SK-N-SH (cell line): ENCODE measurements at regions not wholly inside any gene's neighbourhood (a gene's known extent, or its start where the extent isn't known, plus 50 kb on each side); places are given as distances from the start of the nearest gene placed in this dataset.

Experiments used
- CTCF ChIA-PET: fragments of 300-600, 350-600 bp; formaldehyde crosslinking; extraction: SDS; loops from one replicate; lab custom pipeline; 2021; lab: Yijun Ruan, JAX
- POLR2A ChIA-PET: fragments of 350-600 bp; sonication (Branson Sonifier 250); formaldehyde crosslinking; extraction: SDS; loops from one replicate; lab custom pipeline; 2020; ENCODE audit warnings: antibody characterized with exemption, inconsistent platforms; lab: Yijun Ruan, JAX
- DNase-seq: peaks from one replicate; pipeline ENCODE4 v3.0.0; 2012
- H2AFZ ChIP-seq: fragments of 200-600 bp; sonication (generic); 2 replicates; pipeline ENCODE4 v1.8.1; 2016; ENCODE audit warnings: antibody characterized with exemption, mild to moderate bottlenecking, low read depth
- H3F3A ChIP-seq: fragments of 200-600 bp; sonication (generic); replicated peaks from 2 replicates; pipeline ENCODE3; 2016; ENCODE audit warnings: antibody characterized with exemption, mild to moderate bottlenecking; ENCODE audit not compliant: insufficient read depth
- H3K27ac ChIP-seq, 2 experiments: fragments of 200-500 bp in 1 of 2; fragments of 200-600 bp in 1 of 2; sonication (Bioruptor generic) in 1 of 2; sonication (generic), shearing (Covaris generic) in 1 of 2; 2 replicates each; pipeline versions ENCODE4 v1.5.1 to v1.6.1; 2014 to 2016; ENCODE audit warnings: low read depth in 2 of 2, inconsistent platforms in 1 of 2, low read length in 1 of 2, mild to moderate bottlenecking in 1 of 2, mixed read lengths in 1 of 2
- H3K27me3 ChIP-seq: fragments of 200-600 bp; sonication (generic), shearing (Covaris generic); 2 replicates; pipeline ENCODE4 v1.6.1; 2016; ENCODE audit warnings: mixed run types; ENCODE audit not compliant: insufficient read depth
- H3K36me3 ChIP-seq, 2 experiments: fragments of 200-500 bp in 1 of 2; fragments of 200-600 bp in 1 of 2; sonication (Bioruptor generic) in 1 of 2; sonication (generic) in 1 of 2; replicated peaks in 1 of 2; 2 replicates each; pipeline versions ENCODE3 to v1.5.1; 2014 to 2016; ENCODE audit warnings: low read length in 1 of 2, mild to moderate bottlenecking in 1 of 2; ENCODE audit not compliant: insufficient read depth in 2 of 2, control insufficient read depth in 1 of 2
- H3K4me1 ChIP-seq, 2 experiments: fragments of 200-500 bp in 1 of 2; fragments of 200-600 bp in 1 of 2; sonication (Bioruptor generic) in 1 of 2; sonication (generic), shearing (Covaris generic) in 1 of 2; 2 replicates each; pipeline versions ENCODE4 v1.5.1 to v1.6.1; 2014 to 2016; ENCODE audit warnings: low read depth in 1 of 2, low read length in 1 of 2, mixed run types in 1 of 2; ENCODE audit not compliant: insufficient read depth in 2 of 2, control insufficient read depth in 1 of 2
- H3K4me2 ChIP-seq: fragments of 200-600 bp; sonication (generic), shearing (Covaris generic); 2 replicates; pipeline ENCODE4 v1.6.1; 2017; ENCODE audit warnings: mixed run types
- H3K4me3 ChIP-seq, 2 experiments: fragments of 200-500 bp in 1 of 2; fragments of 200-600 bp in 1 of 2; sonication (Bioruptor generic) in 1 of 2; sonication (generic), shearing (Covaris generic) in 1 of 2; 2 replicates each; pipeline versions ENCODE4 v1.5.1 to v1.8.1; 2014 to 2016; ENCODE audit warnings: low read depth in 2 of 2, inconsistent platforms in 1 of 2, low read length in 1 of 2, mild to moderate bottlenecking in 1 of 2, mixed read lengths in 1 of 2, moderate library complexity in 1 of 2
- H3K79me2 ChIP-seq: fragments of 200-600 bp; sonication (generic); 2 replicates; pipeline ENCODE4 v1.8.1; 2017; ENCODE audit warnings: mild to moderate bottlenecking; ENCODE audit not compliant: insufficient read depth
- H3K9ac ChIP-seq: fragments of 200-600 bp; sonication (generic); 2 replicates; pipeline ENCODE4 v1.6.1; 2017; ENCODE audit warnings: mixed run types
- H3K9me2 ChIP-seq: fragments of 200-600 bp; sonication (generic); 2 replicates; pipeline ENCODE4 v1.6.1; 2017; ENCODE audit warnings: mixed run types
- H3K9me3 ChIP-seq: fragments of 200-600 bp; sonication (generic); 2 replicates; pipeline ENCODE4 v1.6.1; 2017; ENCODE audit warnings: mixed run types, mild to moderate bottlenecking, moderate library complexity
- H4K20me1 ChIP-seq: fragments of 200-600 bp; sonication (generic); 2 replicates; pipeline ENCODE4 v1.6.1; 2017; ENCODE audit warnings: mild to moderate bottlenecking, mixed run types; ENCODE audit not compliant: insufficient read depth
- EZH2phosphoT487 ChIP-seq: fragments of 200-600 bp; sonication (generic); IDR thresholded peaks from 2 replicates; pipeline ENCODE4 v1.6.1; 2017; ENCODE audit warnings: low read depth, mixed run types, mild to moderate bottlenecking, antibody characterized with exemption, moderate library complexity, borderline replicate concordance
- FOXM1 ChIP-seq: IDR thresholded peaks from 2 replicates; pipeline ENCODE4 v1.4.0; 2012; ENCODE audit warnings: low read depth, mild to moderate bottlenecking
- GABPA ChIP-seq: IDR thresholded peaks from 2 replicates; pipeline ENCODE4 v1.4.0; 2012; ENCODE audit warnings: low read depth, mild to moderate bottlenecking
- MEF2A ChIP-seq: IDR thresholded peaks from 2 replicates; pipeline ENCODE4 v1.4.0; 2012; ENCODE audit warnings: low read depth, borderline replicate concordance
- SMC3 ChIP-seq: IDR thresholded peaks from 2 replicates; pipeline ENCODE4 v1.6.1; 2012; ENCODE audit warnings: low read depth, low read length, improper control_type of control experiment
- TCF12 ChIP-seq: IDR thresholded peaks from 2 replicates; pipeline ENCODE4 v1.4.0; 2012
- ZBTB33 ChIP-seq: IDR thresholded peaks from 2 replicates; pipeline ENCODE4 v1.4.0; 2012; ENCODE audit warnings: low read depth, borderline replicate concordance
- WGBS: methylation state at CpG from one replicate; pipeline ENCODE4 v1.1.6; 2017; ENCODE audit warnings: low lambda C conversion rate; 5-methylcytosine and 5-hydroxymethylcytosine counted together
- TF ChIP-seq, protein P1 (sequence below): IDR thresholded peaks from 2 replicates; pipeline ENCODE4 v1.4.0; 2012; ENCODE audit warnings: low read depth
- TF ChIP-seq, protein P2 (sequence below): fragments of 200-600 bp; sonication (generic); IDR thresholded peaks from 2 replicates; pipeline ENCODE4 v1.6.1; 2017; ENCODE audit warnings: antibody characterized with exemption, mild to moderate bottlenecking, moderate library complexity
- TF ChIP-seq, protein P3 (sequence below): fragments of 150-350 bp; IDR thresholded peaks from 2 replicates; pipeline ENCODE4 v1.6.1; 2016; ENCODE audit warnings: mild to moderate bottlenecking, low read depth, low read length

- no peaks in the 10 kb centered on the region for H3K9me2 ChIP-seq
- H3F3A ChIP-seq, result no peaks in the 10 kb centered on the region
- no peak overlapping the region for H3K9ac ChIP-seq
- H3K27ac ChIP-seq, result no peak overlapping the region
- no peaks in the 10 kb centered on the region for H4K20me1 ChIP-seq
- POLR2A ChIA-PET, result no interaction called here
- no peaks in the 10 kb centered on the region for H3K4me1 ChIP-seq
- TF ChIP-seq EZH2phosphoT487 (no peak), GABPA (no peak), SMC3 (no peak), TCF12 (no peak), FOXM1 (no peak)
- TF ChIP-seq, protein P1, sequence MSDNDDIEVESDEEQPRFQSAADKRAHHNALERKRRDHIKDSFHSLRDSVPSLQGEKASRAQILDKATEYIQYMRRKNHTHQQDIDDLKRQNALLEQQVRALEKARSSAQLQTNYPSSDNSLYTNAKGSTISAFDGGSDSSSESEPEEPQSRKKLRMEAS, result no peak
- TF ChIP-seq, protein P2, sequence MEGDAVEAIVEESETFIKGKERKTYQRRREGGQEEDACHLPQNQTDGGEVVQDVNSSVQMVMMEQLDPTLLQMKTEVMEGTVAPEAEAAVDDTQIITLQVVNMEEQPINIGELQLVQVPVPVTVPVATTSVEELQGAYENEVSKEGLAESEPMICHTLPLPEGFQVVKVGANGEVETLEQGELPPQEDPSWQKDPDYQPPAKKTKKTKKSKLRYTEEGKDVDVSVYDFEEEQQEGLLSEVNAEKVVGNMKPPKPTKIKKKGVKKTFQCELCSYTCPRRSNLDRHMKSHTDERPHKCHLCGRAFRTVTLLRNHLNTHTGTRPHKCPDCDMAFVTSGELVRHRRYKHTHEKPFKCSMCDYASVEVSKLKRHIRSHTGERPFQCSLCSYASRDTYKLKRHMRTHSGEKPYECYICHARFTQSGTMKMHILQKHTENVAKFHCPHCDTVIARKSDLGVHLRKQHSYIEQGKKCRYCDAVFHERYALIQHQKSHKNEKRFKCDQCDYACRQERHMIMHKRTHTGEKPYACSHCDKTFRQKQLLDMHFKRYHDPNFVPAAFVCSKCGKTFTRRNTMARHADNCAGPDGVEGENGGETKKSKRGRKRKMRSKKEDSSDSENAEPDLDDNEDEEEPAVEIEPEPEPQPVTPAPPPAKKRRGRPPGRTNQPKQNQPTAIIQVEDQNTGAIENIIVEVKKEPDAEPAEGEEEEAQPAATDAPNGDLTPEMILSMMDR, result no peak
- TF ChIP-seq, protein P3, sequence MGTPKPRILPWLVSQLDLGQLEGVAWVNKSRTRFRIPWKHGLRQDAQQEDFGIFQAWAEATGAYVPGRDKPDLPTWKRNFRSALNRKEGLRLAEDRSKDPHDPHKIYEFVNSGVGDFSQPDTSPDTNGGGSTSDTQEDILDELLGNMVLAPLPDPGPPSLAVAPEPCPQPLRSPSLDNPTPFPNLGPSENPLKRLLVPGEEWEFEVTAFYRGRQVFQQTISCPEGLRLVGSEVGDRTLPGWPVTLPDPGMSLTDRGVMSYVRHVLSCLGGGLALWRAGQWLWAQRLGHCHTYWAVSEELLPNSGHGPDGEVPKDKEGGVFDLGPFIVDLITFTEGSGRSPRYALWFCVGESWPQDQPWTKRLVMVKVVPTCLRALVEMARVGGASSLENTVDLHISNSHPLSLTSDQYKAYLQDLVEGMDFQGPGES, result no peak
- TF ChIP-seq, all 33 proteins: peak for 0
- CTCF ChIA-PET, result no interaction called here
- DNase-seq, result no peak
- no peak overlapping the region for H3K4me3 ChIP-seq
- WGBS, result 0% methylated on average over 1 of the region's 1 CpG
- no peaks in the 10 kb centered on the region for H3K36me3 ChIP-seq
- no peaks in the 10 kb centered on the region for H3K27me3 ChIP-seq
- H2AFZ ChIP-seq, result no peak overlapping the region
- no peaks in the 10 kb centered on the region for H3K9me3 ChIP-seq
- no peaks in the 10 kb centered on the region for H3K79me2 ChIP-seq
- H3K4me2 ChIP-seq, result no peak overlapping the region
Observed at GRCh38 chr4:180811556-180811955, 1431.6 kb upstream of the TENM3 start.

- H3K4me1 ChIP-seq, result no peaks in the 10 kb centered on the region
- H3K9me2 ChIP-seq, result no peaks in the 10 kb centered on the region
- H3K79me2 ChIP-seq, result no peaks in the 10 kb centered on the region
- H3F3A ChIP-seq, result no peaks in the 10 kb centered on the region
- POLR2A ChIA-PET, result no interaction called here
- no peaks in the 10 kb centered on the region for H4K20me1 ChIP-seq
- H3K4me3 ChIP-seq, result no peak overlapping the region
- no peak for TF ChIP-seq ZBTB33
- TF ChIP-seq MEF2A, result no peak
- no peaks in the 10 kb centered on the region for H3K9me3 ChIP-seq
- H3K4me2 ChIP-seq, result no peak overlapping the region
- 29% methylated on average over 2 of the region's 2 CpGs for WGBS
- H3K27me3 ChIP-seq, result no peaks in the 10 kb centered on the region
- H3K36me3 ChIP-seq, result no peaks in the 10 kb centered on the region
- no peak overlapping the region for H3K27ac ChIP-seq
- no peak overlapping the region for H3K9ac ChIP-seq
- no peak overlapping the region for H2AFZ ChIP-seq
- CTCF ChIA-PET, result interaction anchor here (0.6 to 1.0 kb wide), 3 partner anchors 122 to 148 kb away, joined by 3 read pairs; no protein-coding TSS in a partner anchor
- DNase-seq, result no peak
Observed at GRCh38 chr4:180812783-180813182, 1430.4 kb upstream of the TENM3 start.
